GM23338 (cell line): ENCODE measurements at regions not wholly inside any gene's neighbourhood (a gene's known extent, or its start where the extent isn't known, plus 50 kb on each side); places are given as distances from the start of the nearest gene placed in this dataset.
A peak's percentile ranks its signal among the peaks of the same experiment; 100 is the strongest.

Experiments
- ATAC-seq: fragments of 200-7000 bp; cut with Tn5 transposase; 3 replicates; pipeline ENCODE4 v1.9.1; 2020
- DNase-seq: peaks from one replicate; pipeline ENCODE4 v3.0.0-alpha.2; 2015; ENCODE audit warnings: low spot score
- H2AFZ ChIP-seq: fragments of 200-600 bp; sonication (generic); 2 replicates; pipeline ENCODE4 v1.8.0; 2016; ENCODE audit warnings: antibody characterized with exemption, mild to moderate bottlenecking, moderate library complexity
- H3F3A ChIP-seq: fragments of 200-600 bp; sonication (generic); replicated peaks from 2 replicates; pipeline ENCODE4 v1.8.0; 2017; ENCODE audit warnings: antibody characterized with exemption, mixed run types, low read depth
- H3K27ac ChIP-seq: fragments of 200-600 bp; sonication (generic); 2 replicates; pipeline ENCODE4 v1.6.1; 2016; ENCODE audit warnings: low read depth
- H3K27me3 ChIP-seq: fragments of 200-600 bp; sonication (generic); 2 replicates; pipeline ENCODE4 v1.8.0; 2016; ENCODE audit warnings: mild to moderate bottlenecking, mixed run types, moderate library complexity; ENCODE audit not compliant: insufficient read depth
- H3K36me3 ChIP-seq: fragments of 200-600 bp; sonication (generic); 2 replicates; pipeline ENCODE4 v1.8.0; 2016; ENCODE audit warnings: mild to moderate bottlenecking; ENCODE audit not compliant: insufficient read depth
- H3K4me1 ChIP-seq: fragments of 200-600 bp; sonication (generic); 2 replicates; pipeline ENCODE4 v1.8.0; 2016; ENCODE audit warnings: mild to moderate bottlenecking, moderate library complexity; ENCODE audit not compliant: insufficient read depth
- H3K4me2 ChIP-seq: fragments of 200-600 bp; sonication (generic); 2 replicates; pipeline ENCODE4 v1.7.1; 2017; ENCODE audit warnings: mixed run types
- H3K4me3 ChIP-seq: fragments of 200-600 bp; sonication (generic); 2 replicates; pipeline ENCODE4 v1.6.1; 2016; ENCODE audit warnings: mixed run types
- H3K79me2 ChIP-seq: fragments of 200-600 bp; sonication (generic); replicated peaks from 2 replicates; pipeline ENCODE4 v1.8.0; 2017; ENCODE audit warnings: mild to moderate bottlenecking; ENCODE audit not compliant: insufficient read depth
- H3K9me2 ChIP-seq: fragments of 200-600 bp; sonication (generic); 2 replicates; pipeline ENCODE4 v1.8.0; 2017; ENCODE audit not compliant: insufficient read depth
- H4K20me1 ChIP-seq: fragments of 200-600 bp; sonication (generic); replicated peaks from 2 replicates; pipeline ENCODE4 v1.8.0; 2017; ENCODE audit warnings: mild to moderate bottlenecking; ENCODE audit not compliant: insufficient read depth
- H3K27ac Mint-ChIP-seq: 2 replicates; pipeline ENCODE4 v1.8.0; 2020; ENCODE audit warnings: inconsistent platforms, mild to moderate bottlenecking, moderate library complexity, mixed read lengths
- H3K27me3 Mint-ChIP-seq: 3 replicates; pipeline ENCODE4 v1.8.0; 2022; ENCODE audit warnings: low read depth, mild to moderate bottlenecking, moderate library complexity, mixed read lengths, inconsistent platforms; ENCODE audit not compliant: insufficient read depth, poor library complexity
- H3K36me3 Mint-ChIP-seq: 3 replicates; pipeline ENCODE4 v1.8.0; 2021; ENCODE audit warnings: low read depth, mild to moderate bottlenecking, inconsistent platforms, moderate library complexity, mixed read lengths
- H3K4me1 Mint-ChIP-seq: 3 replicates; pipeline ENCODE4 v1.8.0; 2020; ENCODE audit warnings: mild to moderate bottlenecking, inconsistent platforms, mixed read lengths
- H3K4me3 Mint-ChIP-seq: 3 replicates; pipeline ENCODE4 v1.8.0; 2021; ENCODE audit warnings: moderate library complexity, mild to moderate bottlenecking, inconsistent platforms, mixed read lengths
- H3K9me3 Mint-ChIP-seq: 3 replicates; pipeline ENCODE4 v1.8.0; 2020; ENCODE audit warnings: moderate library complexity, mild to moderate bottlenecking, inconsistent platforms, mixed read lengths
- CREB1 ChIP-seq: fragments of 250-450 bp; sonication (Bioruptor Pico); IDR thresholded peaks from 2 replicates; pipeline ENCODE4 v1.5.0; 2020; ENCODE audit warnings: low read depth, mild to moderate bottlenecking, moderate library complexity
- CTCF ChIP-seq, 2 experiments: fragments of 200-600 bp in 1 of 2; sonication (generic) in 1 of 2; conservative IDR thresholded peaks; 2 replicates each; pipeline versions ENCODE4 v1.5.1 to v1.6.1; 2016 to 2017; ENCODE audit warnings: antibody characterized with exemption in 2 of 2, low read depth in 2 of 2, mild to moderate bottlenecking in 2 of 2, moderate library complexity in 1 of 2
- ETS1 ChIP-seq: IDR thresholded peaks from 2 replicates; pipeline ENCODE4 v1.6.1; 2016; ENCODE audit warnings: antibody characterized with exemption
- EZH2 ChIP-seq: fragments of 200-600 bp; sonication (generic); IDR thresholded peaks from one replicate; pipeline ENCODE4 v1.8.0; 2017; ENCODE audit warnings: antibody characterized with exemption, mild to moderate bottlenecking, low read depth; ENCODE audit not compliant: unreplicated experiment
- EZH2phosphoT487 ChIP-seq: fragments of 200-600 bp; sonication (generic); IDR thresholded peaks from one replicate; pipeline ENCODE4 v1.8.1; 2018; ENCODE audit warnings: antibody characterized with exemption; ENCODE audit not compliant: unreplicated experiment
- JUNB ChIP-seq: IDR thresholded peaks from one replicate; pipeline ENCODE4 v1.6.1; 2016; ENCODE audit warnings: antibody characterized with exemption; ENCODE audit not compliant: unreplicated experiment
- NANOG ChIP-seq: IDR thresholded peaks from 2 replicates; pipeline ENCODE4 v1.6.1; 2016; ENCODE audit warnings: antibody characterized with exemption, borderline replicate concordance
- POLR2AphosphoS5 ChIP-seq: IDR thresholded peaks from 2 replicates; pipeline ENCODE4 v1.6.1; 2016; ENCODE audit warnings: antibody characterized with exemption, low read depth
- ZNF114 ChIP-seq: fragments of 250-450 bp; sonication (Bioruptor Pico); IDR thresholded peaks from 2 replicates; pipeline ENCODE4 v1.5.0; 2020; ENCODE audit warnings: mild to moderate bottlenecking, moderate library complexity
- ZNF331 ChIP-seq: fragments of 250-450 bp; sonication (Bioruptor Pico); IDR thresholded peaks from 2 replicates; pipeline ENCODE4 v1.5.0; 2020; ENCODE audit warnings: low read depth, mild to moderate bottlenecking, moderate library complexity
- TF ChIP-seq, protein P1 (sequence below): fragments of 250-450 bp; sonication (Bioruptor Pico); IDR thresholded peaks from 2 replicates; pipeline ENCODE4 v1.5.0; 2020; ENCODE audit warnings: mild to moderate bottlenecking, moderate library complexity
- TF ChIP-seq, protein P2 (sequence below): IDR thresholded peaks from one replicate; pipeline ENCODE4 v1.6.1; 2018; ENCODE audit warnings: antibody characterized with exemption; ENCODE audit not compliant: unreplicated experiment

DNA sequence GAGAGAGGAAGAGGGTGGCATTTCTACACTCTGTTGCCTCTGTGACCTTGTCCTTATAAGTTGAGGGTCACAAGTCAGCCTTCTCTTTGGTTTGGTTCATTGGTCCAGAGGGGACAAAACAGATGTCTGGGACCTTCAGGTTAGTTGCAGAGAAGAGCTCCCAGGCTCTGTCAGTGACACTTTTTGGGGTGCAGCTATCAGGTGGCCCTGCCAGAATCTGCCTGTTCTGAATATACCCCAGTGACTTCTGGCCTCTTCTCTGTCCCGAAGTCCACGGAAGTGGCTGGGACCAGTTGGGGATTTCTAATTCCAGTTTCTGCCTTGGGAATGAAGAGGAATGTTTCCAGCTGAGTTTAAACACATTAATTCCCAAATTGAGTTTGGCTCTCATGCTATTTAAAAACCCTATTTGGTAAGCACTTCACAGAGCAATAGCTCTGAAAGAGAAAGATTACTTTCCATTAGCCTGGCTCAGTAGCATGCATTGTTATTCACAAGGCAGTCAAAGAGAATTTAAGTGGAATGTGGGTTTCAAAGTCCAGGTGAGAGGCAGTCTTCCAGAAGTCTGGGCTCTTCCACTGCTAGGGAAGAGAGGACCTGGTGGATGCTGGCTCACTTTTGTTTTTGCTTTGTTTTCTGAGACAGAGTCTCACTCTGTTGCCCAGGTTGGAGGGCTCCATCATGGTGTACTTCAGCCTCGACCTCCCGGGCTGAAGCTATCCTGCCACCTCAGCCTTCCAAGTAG, 237.8 kb upstream of the GALNT17 start:
- peaks cover 31% of the 10 kb centered on the region; the same call in 1 of the 2 replicates for H3K4me1 ChIP-seq
- TF ChIP-seq ZNF331 (CRISPR knock-in tag) (no peak; the same call in 1 of the 2 replicates), POLR2AphosphoS5 (peak; percentile 10; the same call in 1 of the 2 replicates), ETS1 (no peak), ZNF114 (0 out of 2 replicates have a peak, but pooled peaks have one; percentile 24), JUNB (no peak), NANOG (peak; percentile 96), EZH2phosphoT487 (no peak), EZH2 (no peak), CREB1 (CRISPR knock-in tag) (no peak; the same call in 1 of the 2 replicates), CTCF (conservative IDR thresholded peaks at IDR 0.05; ENCODE audit: low read depth in 2 of 2) (no peak)
- TF ChIP-seq, protein P1, sequence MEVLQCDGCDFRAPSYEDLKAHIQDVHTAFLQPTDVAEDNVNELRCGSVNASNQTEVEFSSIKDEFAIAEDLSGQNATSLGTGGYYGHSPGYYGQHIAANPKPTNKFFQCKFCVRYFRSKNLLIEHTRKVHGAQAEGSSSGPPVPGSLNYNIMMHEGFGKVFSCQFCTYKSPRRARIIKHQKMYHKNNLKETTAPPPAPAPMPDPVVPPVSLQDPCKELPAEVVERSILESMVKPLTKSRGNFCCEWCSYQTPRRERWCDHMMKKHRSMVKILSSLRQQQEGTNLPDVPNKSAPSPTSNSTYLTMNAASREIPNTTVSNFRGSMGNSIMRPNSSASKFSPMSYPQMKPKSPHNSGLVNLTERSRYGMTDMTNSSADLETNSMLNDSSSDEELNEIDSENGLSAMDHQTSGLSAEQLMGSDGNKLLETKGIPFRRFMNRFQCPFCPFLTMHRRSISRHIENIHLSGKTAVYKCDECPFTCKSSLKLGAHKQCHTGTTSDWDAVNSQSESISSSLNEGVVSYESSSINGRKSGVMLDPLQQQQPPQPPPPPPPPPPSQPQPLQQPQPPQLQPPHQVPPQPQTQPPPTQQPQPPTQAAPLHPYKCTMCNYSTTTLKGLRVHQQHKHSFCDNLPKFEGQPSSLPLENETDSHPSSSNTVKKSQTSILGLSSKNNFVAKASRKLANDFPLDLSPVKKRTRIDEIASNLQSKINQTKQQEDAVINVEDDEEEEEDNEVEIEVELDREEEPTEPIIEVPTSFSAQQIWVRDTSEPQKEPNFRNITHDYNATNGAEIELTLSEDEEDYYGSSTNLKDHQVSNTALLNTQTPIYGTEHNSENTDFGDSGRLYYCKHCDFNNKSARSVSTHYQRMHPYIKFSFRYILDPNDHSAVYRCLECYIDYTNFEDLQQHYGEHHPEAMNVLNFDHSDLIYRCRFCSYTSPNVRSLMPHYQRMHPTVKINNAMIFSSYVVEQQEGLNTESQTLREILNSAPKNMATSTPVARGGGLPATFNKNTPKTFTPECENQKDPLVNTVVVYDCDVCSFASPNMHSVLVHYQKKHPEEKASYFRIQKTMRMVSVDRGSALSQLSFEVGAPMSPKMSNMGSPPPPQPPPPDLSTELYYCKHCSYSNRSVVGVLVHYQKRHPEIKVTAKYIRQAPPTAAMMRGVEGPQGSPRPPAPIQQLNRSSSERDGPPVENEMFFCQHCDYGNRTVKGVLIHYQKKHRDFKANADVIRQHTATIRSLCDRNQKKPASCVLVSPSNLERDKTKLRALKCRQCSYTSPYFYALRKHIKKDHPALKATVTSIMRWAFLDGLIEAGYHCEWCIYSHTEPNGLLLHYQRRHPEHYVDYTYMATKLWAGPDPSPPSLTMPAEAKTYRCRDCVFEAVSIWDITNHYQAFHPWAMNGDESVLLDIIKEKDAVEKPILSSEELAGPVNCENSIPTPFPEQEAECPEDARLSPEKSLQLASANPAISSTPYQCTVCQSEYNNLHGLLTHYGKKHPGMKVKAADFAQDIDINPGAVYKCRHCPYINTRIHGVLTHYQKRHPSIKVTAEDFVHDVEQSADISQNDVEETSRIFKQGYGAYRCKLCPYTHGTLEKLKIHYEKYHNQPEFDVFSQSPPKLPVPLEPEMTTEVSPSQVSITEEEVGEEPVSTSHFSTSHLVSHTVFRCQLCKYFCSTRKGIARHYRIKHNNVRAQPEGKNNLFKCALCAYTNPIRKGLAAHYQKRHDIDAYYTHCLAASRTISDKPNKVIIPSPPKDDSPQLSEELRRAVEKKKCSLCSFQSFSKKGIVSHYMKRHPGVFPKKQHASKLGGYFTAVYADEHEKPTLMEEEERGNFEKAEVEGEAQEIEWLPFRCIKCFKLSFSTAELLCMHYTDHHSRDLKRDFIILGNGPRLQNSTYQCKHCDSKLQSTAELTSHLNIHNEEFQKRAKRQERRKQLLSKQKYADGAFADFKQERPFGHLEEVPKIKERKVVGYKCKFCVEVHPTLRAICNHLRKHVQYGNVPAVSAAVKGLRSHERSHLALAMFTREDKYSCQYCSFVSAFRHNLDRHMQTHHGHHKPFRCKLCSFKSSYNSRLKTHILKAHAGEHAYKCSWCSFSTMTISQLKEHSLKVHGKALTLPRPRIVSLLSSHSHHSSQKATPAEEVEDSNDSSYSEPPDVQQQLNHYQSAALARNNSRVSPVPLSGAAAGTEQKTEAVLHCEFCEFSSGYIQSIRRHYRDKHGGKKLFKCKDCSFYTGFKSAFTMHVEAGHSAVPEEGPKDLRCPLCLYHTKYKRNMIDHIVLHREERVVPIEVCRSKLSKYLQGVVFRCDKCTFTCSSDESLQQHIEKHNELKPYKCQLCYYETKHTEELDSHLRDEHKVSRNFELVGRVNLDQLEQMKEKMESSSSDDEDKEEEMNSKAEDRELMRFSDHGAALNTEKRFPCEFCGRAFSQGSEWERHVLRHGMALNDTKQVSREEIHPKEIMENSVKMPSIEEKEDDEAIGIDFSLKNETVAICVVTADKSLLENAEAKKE (CRISPR knock-in tag), result peak; percentile 88
- TF ChIP-seq, protein P2, sequence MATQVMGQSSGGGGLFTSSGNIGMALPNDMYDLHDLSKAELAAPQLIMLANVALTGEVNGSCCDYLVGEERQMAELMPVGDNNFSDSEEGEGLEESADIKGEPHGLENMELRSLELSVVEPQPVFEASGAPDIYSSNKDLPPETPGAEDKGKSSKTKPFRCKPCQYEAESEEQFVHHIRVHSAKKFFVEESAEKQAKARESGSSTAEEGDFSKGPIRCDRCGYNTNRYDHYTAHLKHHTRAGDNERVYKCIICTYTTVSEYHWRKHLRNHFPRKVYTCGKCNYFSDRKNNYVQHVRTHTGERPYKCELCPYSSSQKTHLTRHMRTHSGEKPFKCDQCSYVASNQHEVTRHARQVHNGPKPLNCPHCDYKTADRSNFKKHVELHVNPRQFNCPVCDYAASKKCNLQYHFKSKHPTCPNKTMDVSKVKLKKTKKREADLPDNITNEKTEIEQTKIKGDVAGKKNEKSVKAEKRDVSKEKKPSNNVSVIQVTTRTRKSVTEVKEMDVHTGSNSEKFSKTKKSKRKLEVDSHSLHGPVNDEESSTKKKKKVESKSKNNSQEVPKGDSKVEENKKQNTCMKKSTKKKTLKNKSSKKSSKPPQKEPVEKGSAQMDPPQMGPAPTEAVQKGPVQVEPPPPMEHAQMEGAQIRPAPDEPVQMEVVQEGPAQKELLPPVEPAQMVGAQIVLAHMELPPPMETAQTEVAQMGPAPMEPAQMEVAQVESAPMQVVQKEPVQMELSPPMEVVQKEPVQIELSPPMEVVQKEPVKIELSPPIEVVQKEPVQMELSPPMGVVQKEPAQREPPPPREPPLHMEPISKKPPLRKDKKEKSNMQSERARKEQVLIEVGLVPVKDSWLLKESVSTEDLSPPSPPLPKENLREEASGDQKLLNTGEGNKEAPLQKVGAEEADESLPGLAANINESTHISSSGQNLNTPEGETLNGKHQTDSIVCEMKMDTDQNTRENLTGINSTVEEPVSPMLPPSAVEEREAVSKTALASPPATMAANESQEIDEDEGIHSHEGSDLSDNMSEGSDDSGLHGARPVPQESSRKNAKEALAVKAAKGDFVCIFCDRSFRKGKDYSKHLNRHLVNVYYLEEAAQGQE, result no peak
- H3K27ac Mint-ChIP-seq, result peak overlapping the region; percentile 96

More for the DNA sequence above, 237.8 kb upstream of the GALNT17 start:
- Mint-ChIP-seq H3K27me3 (peaks cover 12% of the 10 kb centered on the region), H3K9me3 (peaks cover 47% of the 10 kb centered on the region), H3K4me3 (peak overlapping the region; percentile 23; the same call in 1 of the 3 replicates), H3K4me1 (peaks cover 34% of the 10 kb centered on the region), H3K36me3 (peaks cover 40% of the 10 kb centered on the region)
- Histone ChIP-seq H3K27me3 (no peaks in the 10 kb centered on the region), H3K27ac (peak overlapping the region; percentile 99), H3K79me2 (no peaks in the 10 kb centered on the region), H3K9me2 (0 out of 2 replicates have a peak, but pooled peaks cover 2% of the 10 kb centered on the region), H3K36me3 (peaks cover 14% of the 10 kb centered on the region), H4K20me1 (no peaks in the 10 kb centered on the region), H3K4me3 (no peak overlapping the region), H2AFZ (no peak overlapping the region), H3F3A (peaks cover 12% of the 10 kb centered on the region; the same call in 1 of the 2 replicates), H3K4me2 (peak overlapping the region; percentile 26)
- ATAC-seq (peak; percentile 95), DNase-seq (peak; percentile 90)
